K562 (cell line): ENCODE measurements at regions not wholly inside any gene's neighbourhood (a gene's known extent, or its start where the extent isn't known, plus 50 kb on each side); places are given as distances from the start of the nearest gene placed in this dataset.

Experiments
- ATAC-seq: fragments of 200-7000 bp; cut with Tn5 transposase; 3 replicates; pipeline ENCODE4 v1.9.1; 2020; ENCODE audit warnings: moderate library complexity
- BruUV-seq: library from RNA; stranded (reverse); fragments of 400-500 nt; replicated peaks from 2 replicates; lab custom pipeline; 2021; lab: Mats Ljungman, UMichigan
- CTCF ChIA-PET: fragments of 300-600 bp; formaldehyde crosslinking; extraction: SDS; loops from one replicate; lab custom pipeline; 2021; ENCODE audit warnings: low intra/inter-chr PET ratio; lab: Yijun Ruan, JAX
- POLR2A ChIA-PET: fragments of 300-600, 350-650 bp; sonication (Branson Sonifier 250); formaldehyde crosslinking; extraction: SDS; loops from one replicate; lab custom pipeline; 2021; ENCODE audit warnings: antibody characterized with exemption, inconsistent platforms; lab: Yijun Ruan, JAX
- DNase-seq, 4 experiments: peaks; one replicate each; pipeline versions ENCODE4 v3.0.0 to v3.0.0-alpha.2; 2011 to 2018; ENCODE audit warnings: low spot score in 3 of 4, mixed read lengths in 3 of 4; ENCODE audit errors: extremely low read depth in 1 of 4
- FAIRE-seq: peaks from 2 replicates; lab custom pipeline; 2011; peaks lifted over from hg19 to GRCh38; lab: Jason Lieb, UNC
- H2AFZ ChIP-seq: 2 replicates; pipeline ENCODE4 v1.6.0; 2011; ENCODE audit warnings: low read depth, low read length, control low read depth, inconsistent platforms
- H3K27ac ChIP-seq: fragments of 200-600 bp; 3 replicates; pipeline ENCODE4 v1.8.0; 2011; ENCODE audit warnings: low read depth, mild to moderate bottlenecking, control low read depth, inconsistent platforms, low read length, moderate library complexity, mixed read lengths; ENCODE audit errors: extremely low read depth
- H3K27me3 ChIP-seq, 2 experiments: fragments of 300-600 bp in 1 of 2; 2 replicates in 1 of 2; 3 replicates in 1 of 2; pipeline versions ENCODE4 v1.6.0 to v1.8.0; 2011; ENCODE audit warnings: inconsistent platforms in 2 of 2, low read length in 2 of 2, mild to moderate bottlenecking in 1 of 2, mixed read lengths in 1 of 2, moderate library complexity in 1 of 2; ENCODE audit not compliant: control insufficient read depth in 2 of 2, insufficient read depth in 2 of 2
- H3K36me3 ChIP-seq: fragments of 300-600 bp; 3 replicates; pipeline ENCODE4 v1.8.0; 2011; ENCODE audit warnings: mild to moderate bottlenecking, low read length, inconsistent platforms; ENCODE audit not compliant: control insufficient read depth, insufficient read depth
- H3K4me1 ChIP-seq, 2 experiments: fragments of 200-600 bp in 1 of 2; replicated peaks in 1 of 2; 2 replicates in 1 of 2; 3 replicates in 1 of 2; pipeline versions ENCODE4 v1.5.1 to v1.8.0; 2011; ENCODE audit warnings: inconsistent platforms in 2 of 2, low read length in 2 of 2, mild to moderate bottlenecking in 1 of 2, mixed read lengths in 1 of 2, moderate library complexity in 1 of 2; ENCODE audit not compliant: control insufficient read depth in 2 of 2, insufficient read depth in 2 of 2
- H3K4me2 ChIP-seq: 2 replicates; pipeline ENCODE4 v1.6.1; 2011; ENCODE audit warnings: low read length, control low read depth, inconsistent platforms, mixed read lengths; ENCODE audit not compliant: insufficient read depth
- H3K4me3 ChIP-seq: fragments of 200-600 bp; sonication (generic), shearing (Covaris generic); 2 replicates; pipeline ENCODE4 v1.5.1; 2016; ENCODE audit warnings: control low read depth, inconsistent platforms
- H3K79me2 ChIP-seq: fragments of 200-600 bp; 3 replicates; pipeline ENCODE4 v1.8.0; 2011; ENCODE audit warnings: low read length, inconsistent platforms; ENCODE audit not compliant: control insufficient read depth, insufficient read depth
- H3K9ac ChIP-seq, 2 experiments: 2 replicates each; pipeline versions ENCODE4 v1.6.0 to v1.6.1; 2011; ENCODE audit warnings: low read depth in 2 of 2, low read length in 2 of 2, control low read depth in 1 of 2, inconsistent platforms in 1 of 2, mild to moderate bottlenecking in 1 of 2, mixed read lengths in 1 of 2; ENCODE audit not compliant: insufficient read depth in 1 of 2
- H3K9me1 ChIP-seq: one replicate; pipeline ENCODE4 v1.6.0; 2011; ENCODE audit warnings: inconsistent platforms, mild to moderate bottlenecking, low read length, moderate library complexity; ENCODE audit not compliant: control insufficient read depth, insufficient read depth
- H3K9me3 ChIP-seq: replicated peaks from 2 replicates; pipeline ENCODE4 v1.5.1; 2011; ENCODE audit warnings: low read depth, low read length, inconsistent platforms; ENCODE audit not compliant: control insufficient read depth, insufficient read depth
- H4K20me1 ChIP-seq: replicated peaks from 2 replicates; pipeline ENCODE4 v1.6.1; 2011; ENCODE audit warnings: low read length, inconsistent platforms, mixed read lengths; ENCODE audit not compliant: control insufficient read depth, insufficient read depth
- HDAC3 ChIP-seq: fragments of 450-650 bp; IDR thresholded peaks from 2 replicates; pipeline ENCODE4 v1.6.1; 2018; ENCODE audit warnings: borderline replicate concordance, mild to moderate bottlenecking, moderate library complexity; ENCODE audit not compliant: partially characterized antibody
- HOMEZ ChIP-seq: fragments of 250-450 bp; sonication (Bioruptor Pico); IDR thresholded peaks from 2 replicates; pipeline ENCODE4 v1.4.0; 2020; ENCODE audit warnings: mild to moderate bottlenecking, moderate library complexity
- MTA3 ChIP-seq: fragments of 450-650 bp; formaldehyde crosslinking; IDR thresholded peaks from 2 replicates; pipeline ENCODE4 v1.6.1; 2017; ENCODE audit warnings: mild to moderate bottlenecking, borderline replicate concordance
- NR1H2 ChIP-seq: sonication (generic); formaldehyde crosslinking; IDR thresholded peaks from 2 replicates; pipeline ENCODE4 v1.4.0; 2020; ENCODE audit warnings: mild to moderate bottlenecking, missing genetic modification reagents
- RB1 ChIP-seq: fragments of 450-650 bp; IDR thresholded peaks from 2 replicates; pipeline ENCODE4 v1.6.1; 2017; ENCODE audit warnings: low read depth, mild to moderate bottlenecking
- TAF1 ChIP-seq: IDR thresholded peaks from 2 replicates; pipeline ENCODE4 v1.6.1; 2011; ENCODE audit warnings: mild to moderate bottlenecking, low read length, moderate library complexity; ENCODE audit not compliant: insufficient read depth, control insufficient read depth, severe bottlenecking; ENCODE audit errors: extremely low read depth
- TEAD1 ChIP-seq, 2 experiments: fragments of 450-650 bp in 1 of 2; sonication (generic) in 1 of 2; formaldehyde crosslinking; IDR thresholded peaks; 2 replicates each; pipeline versions ENCODE4 v1.4.0 to v1.8.0; 2020 to 2022; ENCODE audit warnings: mild to moderate bottlenecking in 2 of 2, missing genetic modification reagents in 1 of 2
- ZNF232 ChIP-seq: sonication (generic); formaldehyde crosslinking; IDR thresholded peaks from 2 replicates; pipeline ENCODE4 v1.8.0; 2022; ENCODE audit warnings: mild to moderate bottlenecking, missing genetic modification reagents
- ZNF282 ChIP-seq: sonication (generic); formaldehyde crosslinking; IDR thresholded peaks from 2 replicates; pipeline ENCODE4 v1.8.1; 2023; ENCODE audit warnings: missing genetic modification reagents
- WGBS: fragments of 100-300 bp; shearing (Covaris generic); methylation state at CpG from one replicate; pipeline ENCODE4 v1.1.6; 2016; ENCODE audit warnings: low coverage, mixed read lengths; ENCODE audit not compliant: insufficient coverage; ENCODE audit errors: missing lambda C conversion rate; 5-methylcytosine and 5-hydroxymethylcytosine counted together
- in situ Hi-C: fragments of 300-500 bp; cut with MboI; formaldehyde crosslinking; loops from 4 replicates; pipeline ENCODE4 v1.15.0; 2018; ENCODE audit warnings: inconsistent platforms, mixed read lengths
- intact Hi-C: fragments of 100-400 bp; cut with micrococcal nuclease; formaldehyde crosslinking; loops from 2 replicates; pipeline ENCODE4 v1.14.2; 2022
- TF ChIP-seq, protein P1 (sequence below), 2 experiments: fragments of 450-650 bp in 1 of 2; sonication (generic) in 1 of 2; formaldehyde crosslinking in 1 of 2; IDR thresholded peaks; 2 replicates each; pipeline versions ENCODE4 v1.7.1 to v1.9.0; 2016 to 2022; ENCODE audit warnings: inconsistent platforms in 1 of 2, mild to moderate bottlenecking in 1 of 2, missing genetic modification reagents in 1 of 2

DNA sequence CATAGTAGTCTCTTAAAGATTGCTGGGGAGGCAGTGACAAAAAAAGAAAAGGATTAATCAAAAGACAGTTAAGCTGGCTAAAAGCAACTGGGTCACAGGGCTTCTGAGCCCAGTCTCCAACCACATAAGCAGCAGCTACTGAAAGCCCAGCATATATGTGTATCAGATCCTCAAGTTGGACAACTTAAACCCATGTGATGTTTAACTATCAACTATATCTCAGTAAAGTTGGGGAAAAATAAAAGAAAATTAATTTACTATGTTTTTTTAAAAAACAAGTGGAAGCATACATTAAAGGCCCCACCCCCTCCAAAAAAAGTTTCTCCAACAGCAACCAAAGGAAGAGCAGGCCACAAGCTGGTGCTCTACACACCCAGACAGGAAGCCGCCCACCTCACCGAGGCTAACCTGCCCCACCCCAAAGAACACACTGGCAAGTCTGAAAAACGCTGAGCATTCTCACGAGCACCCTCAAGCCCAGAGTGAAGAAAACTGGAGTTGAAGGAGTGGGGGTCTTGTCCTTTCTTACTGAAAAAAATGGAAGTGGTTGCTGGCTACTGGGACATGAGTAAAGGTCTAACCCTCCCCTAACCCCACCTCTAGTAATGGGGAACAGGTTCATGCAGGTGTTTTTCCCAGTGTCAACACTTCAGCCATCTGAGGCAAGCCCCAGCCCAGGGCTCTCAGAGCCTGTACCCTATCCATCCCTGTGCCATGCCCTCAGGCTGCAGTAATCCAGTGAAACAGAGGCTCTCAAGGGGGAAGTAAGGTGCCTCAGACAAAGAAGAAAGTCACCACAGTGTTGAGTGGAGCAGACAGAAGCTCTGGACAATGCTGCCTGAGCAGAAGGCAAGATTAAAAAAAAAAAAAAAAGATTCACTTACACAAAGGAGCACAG lies 106.3 kb downstream of the GYPC start:
- Histone ChIP-seq H3K4me3 (no peak overlapping the region), H3K9me1 (no peaks in the 10 kb centered on the region), H3K4me1 (no peaks in the 10 kb centered on the region), H3K79me2 (no peaks in the 10 kb centered on the region), H3K4me2 (no peak overlapping the region), H4K20me1 (no peaks in the 10 kb centered on the region), H3K9ac (no peak overlapping the region), H3K27ac (no peak overlapping the region), H3K27me3 (peaks cover 0 to 2% of the 10 kb centered on the region in 2 experiments; a peak in 1 of 5 replicates), H2AFZ (no peak overlapping the region), H3K36me3 (no peaks in the 10 kb centered on the region), H3K9me3 (no peaks in the 10 kb centered on the region)
- in situ Hi-C loops (no loop called here), intact Hi-C loops (no loop called here)
- DNase-seq (no peak), ATAC-seq (no peak), FAIRE-seq (no peak)
- ChIA-PET POLR2A (interaction anchor here (1.1 kb wide), 1 partner anchor 14 kb away, joined by 3 read pairs; no protein-coding TSS in a partner anchor), CTCF (no interaction called here)
- BruUV-seq = no TSS peak
- 0% methylated on average over 4 of the region's 4 CpGs for WGBS
- TF ChIP-seq HDAC3 (no peak), TAF1 (no peak), RB1 (no peak), NR1H2 (CRISPR knock-in tag) (no peak), ZNF232 (CRISPR knock-in tag) (no peak), MTA3 (no peak), TEAD1 (CRISPR knock-in tag; IDR thresholded peaks at IDR 0.05) (no peak), ZNF282 (no peak), HOMEZ (CRISPR knock-in tag) (no peak)
- TF ChIP-seq, protein P1, sequence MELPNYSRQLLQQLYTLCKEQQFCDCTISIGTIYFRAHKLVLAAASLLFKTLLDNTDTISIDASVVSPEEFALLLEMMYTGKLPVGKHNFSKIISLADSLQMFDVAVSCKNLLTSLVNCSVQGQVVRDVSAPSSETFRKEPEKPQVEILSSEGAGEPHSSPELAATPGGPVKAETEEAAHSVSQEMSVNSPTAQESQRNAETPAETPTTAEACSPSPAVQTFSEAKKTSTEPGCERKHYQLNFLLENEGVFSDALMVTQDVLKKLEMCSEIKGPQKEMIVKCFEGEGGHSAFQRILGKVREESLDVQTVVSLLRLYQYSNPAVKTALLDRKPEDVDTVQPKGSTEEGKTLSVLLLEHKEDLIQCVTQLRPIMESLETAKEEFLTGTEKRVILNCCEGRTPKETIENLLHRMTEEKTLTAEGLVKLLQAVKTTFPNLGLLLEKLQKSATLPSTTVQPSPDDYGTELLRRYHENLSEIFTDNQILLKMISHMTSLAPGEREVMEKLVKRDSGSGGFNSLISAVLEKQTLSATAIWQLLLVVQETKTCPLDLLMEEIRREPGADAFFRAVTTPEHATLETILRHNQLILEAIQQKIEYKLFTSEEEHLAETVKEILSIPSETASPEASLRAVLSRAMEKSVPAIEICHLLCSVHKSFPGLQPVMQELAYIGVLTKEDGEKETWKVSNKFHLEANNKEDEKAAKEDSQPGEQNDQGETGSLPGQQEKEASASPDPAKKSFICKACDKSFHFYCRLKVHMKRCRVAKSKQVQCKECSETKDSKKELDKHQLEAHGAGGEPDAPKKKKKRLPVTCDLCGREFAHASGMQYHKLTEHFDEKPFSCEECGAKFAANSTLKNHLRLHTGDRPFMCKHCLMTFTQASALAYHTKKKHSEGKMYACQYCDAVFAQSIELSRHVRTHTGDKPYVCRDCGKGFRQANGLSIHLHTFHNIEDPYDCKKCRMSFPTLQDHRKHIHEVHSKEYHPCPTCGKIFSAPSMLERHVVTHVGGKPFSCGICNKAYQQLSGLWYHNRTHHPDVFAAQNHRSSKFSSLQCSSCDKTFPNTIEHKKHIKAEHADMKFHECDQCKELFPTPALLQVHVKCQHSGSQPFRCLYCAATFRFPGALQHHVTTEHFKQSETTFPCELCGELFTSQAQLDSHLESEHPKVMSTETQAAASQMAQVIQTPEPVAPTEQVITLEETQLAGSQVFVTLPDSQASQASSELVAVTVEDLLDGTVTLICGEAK (IDR thresholded peaks at IDR 0.05) = no peak
- TF ChIP-seq, protein P1 (CRISPR knock-in tag; IDR thresholded peaks at IDR 0.05) = no peak
